Lower leg skin (tissue), 4 donors: ENCODE measurements at regions not wholly inside any gene's neighbourhood (a gene's known extent, or its start where the extent isn't known, plus 50 kb on each side); places are given as distances from the start of the nearest gene placed in this dataset.

Experiments used
- DNase-seq, 2 donors: peaks; one replicate each; pipeline ENCODE4 v3.0.0-alpha.2; 2019; ENCODE audit warnings: low spot score in 2 of 2
- H3K4me3 ChIP-seq: fragments of 200-600 bp; sonication (generic); 2 replicates; pipeline ENCODE4 v1.5.1; 2017; ENCODE audit warnings: mild to moderate bottlenecking, low read depth; ENCODE audit not compliant: poor library complexity, severe bottlenecking
- POLR2A ChIP-seq, 2 donors: fragments of 450-650 bp; IDR thresholded peaks; one replicate each; pipeline ENCODE4 v1.6.1; 2016 to 2017; ENCODE audit warnings: antibody characterized with exemption in 2 of 2, mild to moderate bottlenecking in 1 of 2, moderate library complexity in 1 of 2
- WGBS, 2 donors: methylation state at CpG; one replicate each; pipeline ENCODE4 v1.1.5; 2018; 5-methylcytosine and 5-hydroxymethylcytosine counted together
- intact Hi-C: fragments of 100-400 bp; cut with DNase I; formaldehyde crosslinking; loops from one replicate; pipeline ENCODE4 v1.15.0; 2023; ENCODE audit warnings: low total_unique reads
- TF ChIP-seq, protein P1 (sequence below), 3 donors: fragments of 450-650 bp; IDR thresholded peaks; one replicate each; pipeline ENCODE4 v1.5.1; 2016; ENCODE audit warnings: antibody characterized with exemption in 3 of 3, mild to moderate bottlenecking in 3 of 3, moderate library complexity in 2 of 3

DNA sequence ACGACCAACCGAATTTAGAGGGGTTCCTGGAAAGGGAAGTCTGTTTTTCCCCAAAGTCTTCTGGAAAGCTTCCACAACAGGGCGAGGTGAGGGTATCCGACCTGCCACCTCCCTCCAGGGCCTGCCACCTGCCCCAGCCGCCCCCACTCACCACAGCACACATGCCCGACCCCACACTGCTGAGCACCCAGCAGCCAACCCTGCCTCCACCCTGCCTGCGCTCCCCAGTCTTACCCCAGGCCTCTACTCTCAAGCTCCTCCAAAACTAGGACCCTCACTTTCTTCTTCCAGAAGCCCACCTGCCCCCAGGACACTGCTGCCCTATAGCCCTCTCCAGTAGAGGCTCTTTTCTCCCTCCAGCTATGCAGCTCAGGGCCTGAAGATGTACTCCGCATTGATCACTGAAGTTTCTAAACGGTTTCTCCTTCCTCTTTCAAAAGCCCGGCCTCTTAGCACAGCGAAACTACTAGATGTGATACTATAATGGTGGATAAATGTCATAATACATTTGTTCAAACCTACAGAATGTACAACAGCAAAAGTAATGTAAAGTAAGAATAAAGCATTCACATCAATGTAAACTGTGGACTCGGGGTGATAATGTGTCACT is 128.8 kb upstream of the SLC1A4 start:
- TF ChIP-seq, protein P1, sequence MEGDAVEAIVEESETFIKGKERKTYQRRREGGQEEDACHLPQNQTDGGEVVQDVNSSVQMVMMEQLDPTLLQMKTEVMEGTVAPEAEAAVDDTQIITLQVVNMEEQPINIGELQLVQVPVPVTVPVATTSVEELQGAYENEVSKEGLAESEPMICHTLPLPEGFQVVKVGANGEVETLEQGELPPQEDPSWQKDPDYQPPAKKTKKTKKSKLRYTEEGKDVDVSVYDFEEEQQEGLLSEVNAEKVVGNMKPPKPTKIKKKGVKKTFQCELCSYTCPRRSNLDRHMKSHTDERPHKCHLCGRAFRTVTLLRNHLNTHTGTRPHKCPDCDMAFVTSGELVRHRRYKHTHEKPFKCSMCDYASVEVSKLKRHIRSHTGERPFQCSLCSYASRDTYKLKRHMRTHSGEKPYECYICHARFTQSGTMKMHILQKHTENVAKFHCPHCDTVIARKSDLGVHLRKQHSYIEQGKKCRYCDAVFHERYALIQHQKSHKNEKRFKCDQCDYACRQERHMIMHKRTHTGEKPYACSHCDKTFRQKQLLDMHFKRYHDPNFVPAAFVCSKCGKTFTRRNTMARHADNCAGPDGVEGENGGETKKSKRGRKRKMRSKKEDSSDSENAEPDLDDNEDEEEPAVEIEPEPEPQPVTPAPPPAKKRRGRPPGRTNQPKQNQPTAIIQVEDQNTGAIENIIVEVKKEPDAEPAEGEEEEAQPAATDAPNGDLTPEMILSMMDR (IDR thresholded peaks at IDR 0.05): no peak
- no peak for TF ChIP-seq POLR2A (IDR thresholded peaks at IDR 0.05)
- no peak overlapping the region for H3K4me3 ChIP-seq
- 71 to 76% methylated on average over 12 of the region's 12 CpGs for WGBS, 2 donors
- intact Hi-C loops: loop anchor here (10.0 kb wide), 1 partner anchor 526 kb away; no protein-coding TSS in a partner anchor
- no peak for DNase-seq

DNA sequence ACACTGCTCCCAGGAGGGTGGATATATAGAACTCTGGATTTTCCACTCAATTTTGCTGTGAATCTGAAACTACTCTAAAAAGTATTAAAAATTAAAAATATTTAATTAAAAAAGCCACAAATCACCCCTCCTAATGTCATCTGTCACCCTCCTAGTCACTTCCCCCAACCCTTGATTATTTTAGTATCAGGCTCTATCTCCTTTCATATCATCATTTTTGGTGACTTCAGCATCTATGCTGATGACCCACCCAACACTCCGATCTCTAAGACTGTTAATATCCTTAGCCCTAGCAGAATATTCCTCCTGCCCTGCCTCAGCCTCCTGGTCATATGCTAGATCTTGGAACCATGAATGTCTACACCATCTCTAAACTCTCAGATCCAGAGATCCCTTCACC is 128.3 kb upstream of the SLC1A4 start:
- no peak overlapping the region for H3K4me3 ChIP-seq
- WGBS, 2 donors: 62 to 75% methylated on average over 1 of the region's 1 CpG
- no peak for DNase-seq
- intact Hi-C loops: loop anchor here (10.0 kb wide), 1 partner anchor 526 kb away; no protein-coding TSS in a partner anchor
- TF ChIP-seq POLR2A (IDR thresholded peaks at IDR 0.05): no peak
- TF ChIP-seq, protein P1 (IDR thresholded peaks at IDR 0.05): no peak

DNA sequence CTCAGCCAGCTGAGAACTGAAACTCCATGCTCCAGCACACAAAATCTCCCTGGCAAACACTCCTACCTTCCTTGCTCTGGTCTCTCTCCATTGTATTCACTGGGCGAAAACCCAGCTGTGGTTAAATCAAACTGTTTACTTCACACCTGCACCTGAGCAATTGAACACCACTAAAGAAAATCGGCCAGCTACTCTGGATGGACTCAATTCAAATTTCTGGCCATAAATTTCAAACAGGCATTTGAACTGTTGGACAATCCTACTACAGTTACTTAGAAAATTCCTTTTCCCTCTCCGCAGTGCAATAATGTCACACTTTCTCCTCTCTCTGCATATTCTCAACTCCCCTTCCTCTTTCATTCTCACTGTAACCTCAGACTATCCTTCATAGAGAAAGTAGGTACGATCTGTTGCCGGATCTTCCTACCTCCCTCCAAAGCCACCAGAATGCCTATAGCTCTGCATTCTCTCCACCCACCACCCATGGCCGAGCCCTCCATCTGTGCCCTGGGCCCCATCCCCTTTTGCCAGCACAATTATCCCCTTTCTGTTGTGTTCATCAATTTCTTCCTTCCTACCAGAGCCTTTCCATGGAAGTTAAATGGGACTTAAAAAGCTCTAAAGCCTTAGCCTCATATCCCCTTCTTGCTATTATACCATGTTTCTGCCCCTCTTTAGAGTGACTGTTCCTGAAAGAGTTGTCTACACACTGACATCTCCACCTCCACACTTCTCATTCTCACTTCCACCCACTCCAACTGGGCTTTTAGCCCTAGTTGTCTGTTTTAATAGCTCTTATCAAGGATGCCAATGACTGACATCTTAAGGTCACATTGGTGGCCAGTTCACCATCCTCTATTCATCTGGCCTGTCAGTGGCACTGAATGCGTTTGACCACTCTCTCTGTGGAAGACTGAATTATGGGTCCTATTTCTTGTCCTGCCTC is 127.5 kb upstream of the SLC1A4 start:
- H3K4me3 ChIP-seq: no peak overlapping the region
- intact Hi-C loops: loop anchor here (10.0 kb wide), 1 partner anchor 527 kb away; no protein-coding TSS in a partner anchor
- TF ChIP-seq, protein P1 (IDR thresholded peaks at IDR 0.05): no peak
- no peak for TF ChIP-seq POLR2A (IDR thresholded peaks at IDR 0.05)
- 76% methylated on average over 7 of the region's 7 CpGs for WGBS, 2 donors
- DNase-seq: no peak

DNA sequence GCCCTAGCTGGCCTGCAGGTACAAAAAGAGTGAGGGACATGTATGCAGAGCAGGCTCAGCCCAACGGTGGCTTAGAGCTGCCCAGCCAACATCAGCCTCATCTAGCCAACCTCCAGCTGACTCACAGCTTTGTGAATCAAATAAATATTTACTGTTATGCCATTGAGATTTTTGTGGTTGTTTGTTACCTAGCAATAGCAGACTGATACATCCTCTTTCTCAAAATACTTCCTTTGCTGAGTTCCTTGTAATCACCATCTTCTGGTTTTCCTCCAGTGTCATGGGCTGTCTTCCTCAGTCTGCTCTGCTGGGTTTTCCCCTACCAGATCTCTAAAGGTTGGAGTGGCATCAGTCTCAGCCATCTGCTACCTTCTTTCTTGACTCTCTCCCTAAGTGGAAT is 126.6 kb upstream of the SLC1A4 start:
- no peak for TF ChIP-seq POLR2A (IDR thresholded peaks at IDR 0.05)
- TF ChIP-seq, protein P1 (IDR thresholded peaks at IDR 0.05): no peak
- intact Hi-C loops: loop anchor here (10.0 kb wide), 1 partner anchor 528 kb away; no protein-coding TSS in a partner anchor
- H3K4me3 ChIP-seq: no peak overlapping the region
- WGBS, 2 donors: 13 to 38% methylated on average over 1 of the region's 1 CpG
- no peak for DNase-seq

DNA sequence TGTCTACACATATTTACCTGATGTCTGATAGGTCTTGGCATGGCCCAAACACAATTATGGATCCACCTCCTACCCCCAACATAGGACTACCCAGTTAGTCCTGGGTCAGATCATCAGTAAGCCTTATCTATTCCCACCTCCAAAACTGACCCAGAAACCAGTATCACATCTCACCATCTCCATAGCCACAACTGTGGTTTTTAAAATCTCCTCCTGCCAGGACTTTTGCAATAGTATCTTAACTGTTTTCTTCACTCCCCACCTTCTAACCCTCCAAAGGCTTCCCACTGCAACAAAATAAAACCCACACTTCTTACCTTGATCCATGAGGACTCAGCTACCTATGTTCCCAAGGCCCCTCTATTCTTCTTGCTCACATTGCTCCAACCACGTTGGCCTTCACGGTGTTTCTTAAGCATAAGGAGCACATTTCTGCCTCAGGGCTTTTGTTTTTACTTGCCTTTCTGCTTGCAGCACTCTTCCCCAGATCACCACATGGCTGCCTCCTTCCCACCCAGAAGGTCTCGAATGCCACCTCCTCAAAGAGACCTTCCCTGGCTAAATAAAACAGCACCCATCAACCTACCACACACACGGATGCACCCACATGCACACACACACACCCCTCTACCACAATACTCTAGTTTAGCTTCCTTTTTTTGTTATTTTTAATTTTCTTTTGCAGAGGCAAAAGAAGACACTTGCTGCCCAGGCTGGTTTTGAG is 125.9 kb upstream of the SLC1A4 start:
- DNase-seq: no peak
- intact Hi-C loops: loop anchor here (10.0 kb wide), 1 partner anchor 528 kb away; no protein-coding TSS in a partner anchor
- WGBS, 2 donors: 65 to 78% methylated on average over 4 of the region's 4 CpGs
- H3K4me3 ChIP-seq: no peak overlapping the region
- TF ChIP-seq, protein P1 (IDR thresholded peaks at IDR 0.05): no peak
- no peak for TF ChIP-seq POLR2A (IDR thresholded peaks at IDR 0.05)
